Neural cell (in vitro differentiated cells): ENCODE measurements at regions not wholly inside any gene's neighbourhood (a gene's known extent, or its start where the extent isn't known, plus 50 kb on each side); places are given as distances from the start of the nearest gene placed in this dataset.

ENCODE experiments used
- POLR2AphosphoS5 ChIP-seq: IDR thresholded peaks from 2 replicates; pipeline ENCODE4 v1.6.1; 2012
- TAF1 ChIP-seq: IDR thresholded peaks from 2 replicates; pipeline ENCODE4 v1.6.1; 2012; ENCODE audit warnings: low read depth
- TF ChIP-seq, protein P1 (sequence below): fragments of 450-650 bp; IDR thresholded peaks from 2 replicates; pipeline ENCODE4 v1.5.1; 2014; ENCODE audit warnings: antibody characterized with exemption, mild to moderate bottlenecking, moderate library complexity; ENCODE audit not compliant: poor library complexity, severe bottlenecking
- TF ChIP-seq, protein P2 (sequence below): IDR thresholded peaks from 2 replicates; pipeline ENCODE4 v1.6.1; 2012; ENCODE audit warnings: borderline replicate concordance

DNA sequence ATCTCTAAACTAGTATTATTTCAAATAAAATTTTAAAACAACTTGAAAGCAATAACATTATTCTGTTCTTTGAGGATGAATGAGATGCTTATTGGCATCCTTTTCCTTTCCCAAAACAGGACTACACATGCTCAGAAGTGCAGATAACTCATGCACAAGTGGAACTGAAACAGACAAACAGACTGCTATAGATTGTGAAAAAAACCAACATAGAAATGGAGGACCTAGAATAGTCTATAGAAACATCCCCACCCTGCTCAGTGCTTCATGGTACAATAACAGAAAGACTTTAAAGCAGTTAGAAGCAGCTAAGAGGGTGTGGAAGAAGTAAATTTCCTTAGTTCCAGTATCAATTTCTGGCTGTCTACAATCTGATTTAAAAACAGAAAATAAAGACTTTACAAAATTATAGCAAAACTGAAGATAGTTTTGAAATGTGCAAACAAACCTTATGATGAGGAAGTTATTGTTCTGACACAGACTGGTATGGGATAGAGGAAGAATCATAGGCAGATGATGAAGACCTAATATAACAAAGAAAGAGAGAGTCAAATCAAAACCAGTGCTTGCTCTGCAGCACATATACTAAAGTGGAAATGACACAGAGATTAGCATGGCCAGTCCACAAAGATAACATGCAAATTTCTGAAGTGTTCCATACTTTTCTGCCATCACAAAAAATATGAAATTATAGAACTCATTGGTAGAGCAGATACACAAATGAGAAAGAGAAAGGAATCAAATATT lies 1025.4 kb downstream of the SQOR start:
- TF ChIP-seq, protein P1, sequence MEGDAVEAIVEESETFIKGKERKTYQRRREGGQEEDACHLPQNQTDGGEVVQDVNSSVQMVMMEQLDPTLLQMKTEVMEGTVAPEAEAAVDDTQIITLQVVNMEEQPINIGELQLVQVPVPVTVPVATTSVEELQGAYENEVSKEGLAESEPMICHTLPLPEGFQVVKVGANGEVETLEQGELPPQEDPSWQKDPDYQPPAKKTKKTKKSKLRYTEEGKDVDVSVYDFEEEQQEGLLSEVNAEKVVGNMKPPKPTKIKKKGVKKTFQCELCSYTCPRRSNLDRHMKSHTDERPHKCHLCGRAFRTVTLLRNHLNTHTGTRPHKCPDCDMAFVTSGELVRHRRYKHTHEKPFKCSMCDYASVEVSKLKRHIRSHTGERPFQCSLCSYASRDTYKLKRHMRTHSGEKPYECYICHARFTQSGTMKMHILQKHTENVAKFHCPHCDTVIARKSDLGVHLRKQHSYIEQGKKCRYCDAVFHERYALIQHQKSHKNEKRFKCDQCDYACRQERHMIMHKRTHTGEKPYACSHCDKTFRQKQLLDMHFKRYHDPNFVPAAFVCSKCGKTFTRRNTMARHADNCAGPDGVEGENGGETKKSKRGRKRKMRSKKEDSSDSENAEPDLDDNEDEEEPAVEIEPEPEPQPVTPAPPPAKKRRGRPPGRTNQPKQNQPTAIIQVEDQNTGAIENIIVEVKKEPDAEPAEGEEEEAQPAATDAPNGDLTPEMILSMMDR: no peak
- TF ChIP-seq, protein P2, sequence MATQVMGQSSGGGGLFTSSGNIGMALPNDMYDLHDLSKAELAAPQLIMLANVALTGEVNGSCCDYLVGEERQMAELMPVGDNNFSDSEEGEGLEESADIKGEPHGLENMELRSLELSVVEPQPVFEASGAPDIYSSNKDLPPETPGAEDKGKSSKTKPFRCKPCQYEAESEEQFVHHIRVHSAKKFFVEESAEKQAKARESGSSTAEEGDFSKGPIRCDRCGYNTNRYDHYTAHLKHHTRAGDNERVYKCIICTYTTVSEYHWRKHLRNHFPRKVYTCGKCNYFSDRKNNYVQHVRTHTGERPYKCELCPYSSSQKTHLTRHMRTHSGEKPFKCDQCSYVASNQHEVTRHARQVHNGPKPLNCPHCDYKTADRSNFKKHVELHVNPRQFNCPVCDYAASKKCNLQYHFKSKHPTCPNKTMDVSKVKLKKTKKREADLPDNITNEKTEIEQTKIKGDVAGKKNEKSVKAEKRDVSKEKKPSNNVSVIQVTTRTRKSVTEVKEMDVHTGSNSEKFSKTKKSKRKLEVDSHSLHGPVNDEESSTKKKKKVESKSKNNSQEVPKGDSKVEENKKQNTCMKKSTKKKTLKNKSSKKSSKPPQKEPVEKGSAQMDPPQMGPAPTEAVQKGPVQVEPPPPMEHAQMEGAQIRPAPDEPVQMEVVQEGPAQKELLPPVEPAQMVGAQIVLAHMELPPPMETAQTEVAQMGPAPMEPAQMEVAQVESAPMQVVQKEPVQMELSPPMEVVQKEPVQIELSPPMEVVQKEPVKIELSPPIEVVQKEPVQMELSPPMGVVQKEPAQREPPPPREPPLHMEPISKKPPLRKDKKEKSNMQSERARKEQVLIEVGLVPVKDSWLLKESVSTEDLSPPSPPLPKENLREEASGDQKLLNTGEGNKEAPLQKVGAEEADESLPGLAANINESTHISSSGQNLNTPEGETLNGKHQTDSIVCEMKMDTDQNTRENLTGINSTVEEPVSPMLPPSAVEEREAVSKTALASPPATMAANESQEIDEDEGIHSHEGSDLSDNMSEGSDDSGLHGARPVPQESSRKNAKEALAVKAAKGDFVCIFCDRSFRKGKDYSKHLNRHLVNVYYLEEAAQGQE: no peak
- TF ChIP-seq POLR2AphosphoS5 (no peak), TAF1 (no peak)
